ENCODE measurements at regions not wholly inside any gene's neighbourhood (a gene's known extent, or its start where the extent isn't known, plus 50 kb on each side); places are given as distances from the start of the nearest gene placed in this dataset.
A peak's percentile ranks its signal among the peaks of the same experiment; 100 is the strongest.

DNA sequence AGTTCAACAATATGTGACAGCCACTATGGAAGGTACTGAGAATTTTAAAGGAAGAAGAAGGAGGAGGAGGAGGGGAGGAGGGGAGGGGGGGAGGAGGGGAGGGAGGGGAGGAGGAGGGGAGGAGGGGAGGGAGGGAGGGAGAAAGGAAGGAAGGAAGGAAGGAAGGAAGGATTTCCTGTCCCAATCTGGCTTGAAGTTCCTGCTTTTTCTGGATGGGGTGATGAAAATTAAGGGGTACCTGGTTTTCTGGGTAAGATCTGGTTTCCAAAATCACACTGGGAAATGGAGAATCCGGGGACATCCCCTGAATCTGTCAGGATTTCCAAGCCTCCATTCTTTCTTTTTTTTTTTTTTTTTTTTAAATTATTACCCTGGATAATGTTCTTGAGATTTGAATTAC lies 271.8 kb downstream of the MTX2 start:
- DNase-seq (ENCODE audit: low read depth): no peak

DNA sequence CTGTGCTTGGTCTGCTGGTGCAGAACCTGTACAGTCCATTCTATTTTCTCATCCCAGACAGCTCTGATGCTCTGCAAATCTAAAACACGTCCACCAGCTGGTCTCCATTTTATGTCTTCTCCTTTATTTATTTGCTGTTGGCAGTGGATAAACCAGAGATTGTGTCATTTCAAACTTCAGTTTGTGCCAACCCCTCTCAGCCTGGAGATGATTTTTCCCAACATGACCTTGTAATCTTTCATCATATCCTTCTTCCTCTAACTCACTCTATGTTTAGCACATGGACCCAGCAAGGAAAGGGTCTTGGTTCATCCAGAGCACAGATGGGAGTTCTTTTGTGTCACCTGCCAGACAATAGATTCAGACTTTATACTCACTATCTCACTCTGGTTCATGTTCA lies 273.2 kb downstream of the MTX2 start:
- DNase-seq (ENCODE audit: low read depth): no peak

DNA sequence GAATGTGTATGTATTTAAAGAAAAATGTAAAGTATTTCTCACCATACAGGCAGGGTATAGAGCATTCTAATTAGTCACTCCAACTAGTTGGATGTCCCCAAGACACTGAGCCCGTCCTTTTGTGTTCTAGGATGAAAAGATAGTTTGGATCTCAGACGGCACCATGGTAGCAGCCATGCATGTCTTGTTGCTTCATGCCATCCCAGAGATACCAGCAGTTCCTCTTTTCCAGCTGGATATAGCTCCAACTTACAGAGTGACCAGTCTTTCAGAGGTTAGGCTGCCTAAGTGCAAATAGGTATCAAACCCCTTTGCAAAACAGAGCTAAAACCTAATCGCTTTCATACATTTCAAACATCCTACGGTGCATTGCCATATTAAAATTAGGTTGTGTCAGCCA lies 275.3 kb downstream of the MTX2 start:
- DNase-seq (ENCODE audit: low read depth): no peak

DNA sequence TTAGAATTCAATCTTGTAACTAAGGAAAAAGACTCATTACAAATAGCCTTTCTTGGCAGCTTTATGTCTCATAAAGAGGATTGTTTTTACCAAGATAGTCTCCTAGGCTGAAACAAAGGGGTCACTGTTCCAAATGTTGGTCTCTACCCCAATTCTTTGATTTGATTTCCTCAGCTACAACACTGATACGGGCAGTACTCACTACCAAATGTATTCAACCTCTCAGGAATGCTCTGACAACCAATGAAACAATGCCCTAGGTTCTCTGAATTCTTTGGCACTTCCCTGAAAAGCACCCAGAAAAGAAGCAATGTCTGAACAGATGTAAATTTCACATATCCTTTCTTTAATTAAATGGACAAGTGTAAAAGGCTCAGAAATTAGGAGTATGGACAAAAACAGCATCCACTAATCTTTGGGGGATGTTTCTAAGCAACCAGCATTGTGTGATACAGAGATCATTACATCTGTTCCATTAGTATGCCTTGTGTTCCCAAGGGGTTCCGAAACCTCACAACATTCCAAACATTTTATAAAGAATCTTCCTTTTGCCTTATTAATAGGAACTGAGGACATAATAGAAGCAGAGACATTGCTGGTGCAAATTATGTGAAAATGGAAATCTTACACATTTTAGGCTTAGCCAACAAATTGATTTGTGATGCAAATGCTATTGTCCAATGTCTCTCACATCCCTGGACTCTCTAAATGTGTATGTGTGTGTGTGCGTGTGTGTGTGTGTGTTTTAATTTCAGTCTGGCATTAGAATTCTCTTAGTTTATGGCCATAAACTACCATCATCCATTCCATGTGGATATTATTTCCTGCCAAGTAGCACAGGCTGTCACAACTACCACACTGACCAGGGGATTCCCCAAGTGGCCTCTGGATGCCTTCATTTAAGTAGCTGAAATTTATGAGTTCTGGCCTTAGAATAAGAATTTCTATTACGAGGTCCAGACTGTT lies 276.0 kb downstream of the MTX2 start:
- no peak for DNase-seq (ENCODE audit: low read depth)

DNA sequence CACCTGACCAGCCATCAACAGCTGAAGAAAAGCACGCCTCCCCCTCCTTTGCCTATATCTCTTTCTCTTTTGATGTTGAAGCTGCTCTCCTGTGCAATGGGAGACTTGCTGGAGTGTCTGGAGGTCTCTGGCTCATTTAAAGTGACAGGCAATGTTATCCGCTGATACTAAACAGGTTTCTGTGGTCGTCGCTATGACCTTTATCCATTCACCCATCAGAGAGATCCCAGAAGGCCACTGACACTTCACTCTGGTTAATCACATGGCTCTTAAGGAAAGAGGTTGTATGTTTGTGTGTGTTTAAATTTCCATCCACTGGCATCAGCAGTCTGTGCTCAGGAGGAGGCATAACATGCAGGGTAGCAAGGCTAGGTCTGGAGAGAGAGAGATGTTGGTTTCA lies 277.3 kb downstream of the MTX2 start:
- no peak for DNase-seq (ENCODE audit: low read depth)

DNA sequence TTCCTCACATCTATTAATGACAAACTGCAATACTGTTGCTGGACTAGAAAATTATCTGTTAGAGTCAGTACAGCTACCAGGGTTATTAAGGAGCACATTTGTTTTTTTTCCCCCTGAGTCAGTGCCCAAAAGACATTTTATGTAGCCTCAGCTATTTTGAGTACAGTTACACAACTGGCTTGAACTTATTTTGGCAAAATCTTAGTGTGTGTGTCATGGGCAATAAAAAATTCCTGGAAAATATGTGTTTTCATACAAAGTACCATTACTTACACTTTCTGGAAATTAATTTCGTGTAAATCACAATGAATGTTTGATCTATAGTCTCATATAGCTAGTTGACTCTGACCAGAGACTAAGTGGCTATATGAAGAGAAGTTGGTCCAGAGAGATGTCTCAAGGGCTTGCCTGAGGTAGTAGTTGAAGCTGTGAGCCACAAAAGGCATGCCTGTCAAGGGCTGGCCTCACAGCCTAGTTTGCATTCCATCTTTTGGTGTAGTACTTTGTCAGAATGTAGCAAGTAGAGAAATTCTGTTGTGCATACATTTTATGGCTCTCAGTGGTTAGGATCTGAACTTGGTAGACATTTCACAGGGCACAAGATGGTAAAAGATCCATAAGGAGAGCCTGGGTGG lies 283.4 kb downstream of the MTX2 start:
- peak; percentile 84 for DNase-seq (ENCODE audit: low read depth)

DNA sequence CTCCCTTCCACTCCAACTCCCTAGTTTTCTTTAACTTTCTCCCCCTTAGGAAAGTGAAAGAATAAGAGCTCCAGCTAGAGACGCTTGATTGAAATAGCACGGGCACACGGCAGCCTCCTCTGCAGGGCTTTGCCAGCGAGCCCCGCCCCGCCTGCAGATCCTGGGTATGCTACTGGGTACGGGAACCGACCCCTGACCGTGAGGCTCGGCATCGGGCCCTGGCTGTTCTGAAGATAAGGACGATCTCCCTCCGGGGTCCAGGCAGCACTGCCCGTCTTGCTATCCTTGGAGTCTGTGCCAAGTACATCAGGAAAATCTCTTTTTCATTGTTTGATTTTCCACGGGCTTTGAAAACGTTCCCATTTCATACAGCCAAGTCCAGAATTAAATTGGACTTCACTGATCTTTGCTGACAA lies 284.5 kb downstream of the MTX2 start:
- no peak for DNase-seq (ENCODE audit: low read depth)

DNA sequence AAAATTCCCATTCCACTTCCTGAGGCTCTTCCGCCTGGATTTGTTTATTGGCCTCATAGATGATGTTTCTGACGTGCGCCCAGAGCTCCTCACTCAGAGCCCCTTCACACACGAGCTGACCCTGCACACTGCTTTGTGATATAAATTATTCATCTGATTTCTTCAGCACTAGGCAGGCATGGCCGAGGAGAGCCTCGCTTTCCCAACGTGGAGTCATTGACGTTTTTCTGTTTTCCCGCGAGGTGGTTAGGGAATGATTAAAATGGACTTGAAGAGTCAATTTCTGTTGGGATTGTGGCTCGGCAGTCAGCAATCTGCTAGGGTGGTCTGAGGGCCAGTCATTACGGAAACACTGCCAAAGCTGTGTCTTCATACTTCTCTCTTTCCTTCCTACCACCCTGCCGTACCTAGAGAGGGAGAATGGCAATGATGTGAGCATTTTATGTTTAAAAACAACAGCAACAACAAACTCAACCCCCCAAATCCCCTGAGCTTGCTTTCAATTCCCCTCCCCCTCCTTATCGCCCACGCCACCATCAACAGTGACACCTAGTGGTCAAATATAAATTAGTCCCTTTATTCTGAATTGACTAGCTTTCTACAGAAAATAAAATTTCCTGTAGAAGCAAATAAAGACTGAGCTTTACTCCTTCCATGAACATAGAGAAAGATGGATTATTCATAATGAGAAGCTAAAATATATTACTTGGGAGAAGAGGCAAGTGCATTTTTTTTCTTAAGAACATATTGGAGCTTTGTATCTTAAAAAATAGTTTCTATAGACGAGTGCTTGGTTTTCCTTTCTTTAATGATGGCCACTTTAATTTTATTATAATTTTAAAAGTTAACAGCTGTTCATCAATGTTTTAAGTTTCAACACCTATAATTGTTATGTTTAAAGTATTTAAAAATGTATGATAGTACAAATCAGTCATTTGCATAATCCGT lies 285.1 kb downstream of the MTX2 start:
- DNase-seq (ENCODE audit: low read depth): no peak

DNA sequence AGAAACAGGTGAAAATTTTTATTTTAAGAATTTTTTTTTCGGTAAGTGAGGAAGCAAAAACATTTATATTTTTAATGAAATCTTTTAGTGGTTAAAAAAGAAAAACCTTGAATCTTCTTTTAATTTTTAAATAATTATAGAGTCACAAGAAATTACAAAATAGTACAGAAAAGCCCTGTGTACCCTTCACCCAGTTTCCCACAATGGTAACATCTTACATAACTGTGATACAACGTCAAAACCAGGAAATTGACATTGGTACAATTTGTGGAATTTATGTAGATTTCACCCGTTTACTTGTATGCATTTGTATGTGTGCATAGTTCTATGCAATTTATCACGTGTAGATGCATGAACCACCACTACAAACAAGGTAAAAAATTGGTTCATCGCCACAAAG lies 285.9 kb downstream of the MTX2 start:
- DNase-seq (ENCODE audit: low read depth): no peak

DNA sequence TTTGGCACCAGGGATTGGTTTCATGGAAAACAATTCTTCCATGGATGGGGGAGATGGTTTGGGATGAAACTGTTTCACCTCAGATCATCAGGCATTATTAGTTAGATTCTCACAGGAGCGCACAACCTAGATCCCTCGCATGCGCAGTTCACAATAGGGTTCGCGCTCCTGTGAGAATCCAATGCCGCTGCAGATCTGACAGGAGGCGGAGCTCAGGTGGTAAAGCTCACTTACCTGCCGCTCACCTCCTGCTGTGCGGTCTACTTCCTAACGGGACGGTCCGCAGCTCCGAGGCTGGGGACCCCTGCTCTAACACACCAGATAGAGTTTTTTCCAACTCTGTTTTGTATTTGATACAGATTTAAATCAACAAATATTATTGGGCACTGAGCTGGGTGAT lies 286.5 kb downstream of the MTX2 start:
- DNase-seq (ENCODE audit: low read depth): no peak

DNA sequence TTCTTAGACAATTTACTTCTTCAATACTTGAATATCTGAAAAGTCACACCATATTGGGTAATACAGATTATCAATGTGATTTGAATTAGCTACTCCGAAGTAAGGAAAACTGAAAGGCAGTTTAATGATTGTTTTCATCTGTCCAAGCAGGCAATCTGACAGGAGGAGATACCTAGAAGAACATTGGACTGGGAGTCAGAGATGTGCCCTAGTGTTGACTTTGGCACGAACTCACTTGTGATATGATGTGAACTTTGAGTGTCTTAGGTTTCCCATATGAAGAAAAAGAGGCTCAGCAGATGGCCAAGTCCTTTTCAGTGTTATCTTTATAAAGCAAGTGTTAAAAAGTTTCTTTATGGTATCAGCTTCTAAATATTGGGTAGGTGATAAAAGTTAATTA lies 287.1 kb downstream of the MTX2 start:
- DNase-seq (ENCODE audit: low read depth): no peak

DNA sequence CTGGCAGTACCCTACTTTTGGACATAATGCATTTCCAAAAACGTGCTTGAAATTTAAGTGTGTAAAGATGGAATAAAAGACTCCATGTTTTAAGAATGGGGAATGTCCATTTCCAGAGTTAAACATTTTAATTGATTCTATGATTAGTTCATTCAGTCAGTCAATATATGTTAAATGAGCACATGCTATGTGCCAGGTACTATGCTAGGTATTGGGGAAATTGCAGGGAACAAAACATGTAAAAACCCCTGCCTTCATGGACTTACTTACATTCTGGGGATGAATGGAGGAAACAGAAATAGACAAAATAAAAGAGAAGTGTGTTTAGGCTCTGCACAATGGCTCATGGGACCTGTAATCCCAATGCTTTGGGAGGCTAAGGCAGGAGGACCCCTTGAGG lies 288.6 kb downstream of the MTX2 start:
- no peak for DNase-seq (ENCODE audit: low read depth)

DNA sequence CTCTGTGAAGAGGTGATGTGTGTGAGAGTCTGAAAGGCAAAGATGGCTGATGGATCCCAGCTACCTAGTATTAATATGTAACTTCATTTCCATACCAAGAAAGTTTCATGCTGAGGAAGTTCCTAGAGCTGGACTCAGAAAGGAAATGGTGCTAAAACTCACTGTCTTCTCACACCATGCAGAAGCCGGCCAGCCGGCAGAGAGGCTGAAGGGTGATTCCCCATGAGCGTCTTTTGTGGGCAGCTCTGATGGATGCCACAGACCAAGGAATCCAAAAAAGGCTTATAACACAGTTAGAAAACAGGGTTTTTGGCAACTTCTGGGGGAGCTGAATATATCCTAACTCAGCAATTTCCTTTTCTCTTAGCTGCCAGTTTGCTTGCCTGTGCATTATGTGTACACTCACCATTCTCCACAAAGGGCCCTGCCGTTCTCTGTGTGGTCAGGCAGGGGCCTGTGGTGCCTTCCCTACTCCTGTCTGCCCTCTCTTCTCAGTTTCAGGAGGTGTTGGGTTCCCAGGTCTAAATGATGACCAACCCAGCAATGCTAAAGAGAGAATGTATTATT lies 289.4 kb downstream of the MTX2 start:
- DNase-seq (ENCODE audit: low read depth): no peak

DNA sequence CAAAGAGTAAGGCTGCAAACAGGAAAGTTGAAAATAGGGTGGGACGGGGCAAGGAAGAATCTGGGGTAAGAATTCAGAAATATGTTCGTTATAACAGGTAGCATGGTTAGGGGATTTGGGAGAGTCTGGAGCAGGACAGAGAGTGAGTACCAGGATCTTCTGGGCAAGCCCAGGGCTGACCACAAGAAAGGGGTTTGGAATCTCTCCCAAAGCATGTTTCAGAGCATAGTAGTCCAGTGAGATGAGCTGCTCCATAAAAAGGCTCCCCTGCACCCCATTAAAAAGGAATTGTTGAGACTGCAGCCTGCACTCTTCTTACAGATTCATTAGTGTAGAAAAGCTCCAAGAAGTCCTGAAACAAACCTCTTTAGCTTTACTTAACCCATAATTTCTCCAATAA lies 291.1 kb downstream of the MTX2 start:
- DNase-seq (ENCODE audit: low read depth): no peak

DNA sequence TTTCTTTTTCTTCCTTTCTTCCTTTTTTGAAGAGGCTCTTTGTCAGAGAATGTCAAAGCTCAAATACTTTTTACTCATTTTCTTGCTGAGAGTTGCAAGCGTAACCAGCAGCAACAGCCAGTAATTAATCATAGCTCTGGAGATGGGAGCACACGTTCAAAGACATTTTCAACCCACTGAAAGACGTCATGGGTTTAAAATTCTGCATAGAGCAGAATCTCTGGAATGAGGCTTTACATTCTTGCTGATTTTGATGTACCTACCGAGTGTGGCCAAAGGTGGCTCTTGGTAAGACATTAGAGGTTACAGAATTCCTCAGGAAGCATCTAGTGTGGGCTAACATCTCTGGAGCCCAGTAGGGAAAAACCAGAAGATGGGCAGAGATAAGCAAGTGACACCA lies 292.5 kb downstream of the MTX2 start:
- no peak for DNase-seq (ENCODE audit: low read depth)

DNA sequence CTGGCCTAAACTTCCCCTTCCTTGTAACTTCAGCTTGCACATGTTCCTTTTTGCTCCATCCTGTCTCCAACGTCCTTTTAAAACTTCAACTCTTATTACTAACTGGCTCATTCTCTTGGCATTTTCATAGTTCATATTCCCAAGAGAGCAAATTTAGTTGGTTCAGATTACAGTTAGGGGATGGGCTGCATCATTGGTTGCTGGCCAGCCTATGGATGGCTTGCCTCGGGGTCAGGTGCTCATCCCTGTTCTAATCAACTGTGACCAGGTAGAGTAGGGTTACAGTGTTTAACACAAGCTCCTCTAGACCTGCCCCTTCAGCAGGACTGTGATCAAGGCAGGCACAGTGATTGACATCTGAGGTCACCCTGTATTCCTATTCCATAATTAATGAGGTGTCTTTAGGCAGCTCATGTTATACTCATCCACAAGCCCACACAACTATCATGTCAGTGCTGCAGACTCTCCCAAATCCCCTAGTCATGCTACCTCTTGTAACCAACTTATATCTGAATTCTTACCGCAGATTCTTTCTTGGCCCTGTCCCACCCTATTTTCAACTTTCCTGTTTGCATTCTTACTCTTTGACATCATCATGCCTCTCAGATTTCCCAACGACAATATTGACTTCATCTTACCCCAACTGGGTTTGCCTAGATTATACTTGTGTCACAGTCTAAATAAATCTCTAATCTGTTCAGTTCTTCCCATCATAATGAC lies 293.3 kb downstream of the MTX2 start:
- DNase-seq (ENCODE audit: low read depth): no peak

DNA sequence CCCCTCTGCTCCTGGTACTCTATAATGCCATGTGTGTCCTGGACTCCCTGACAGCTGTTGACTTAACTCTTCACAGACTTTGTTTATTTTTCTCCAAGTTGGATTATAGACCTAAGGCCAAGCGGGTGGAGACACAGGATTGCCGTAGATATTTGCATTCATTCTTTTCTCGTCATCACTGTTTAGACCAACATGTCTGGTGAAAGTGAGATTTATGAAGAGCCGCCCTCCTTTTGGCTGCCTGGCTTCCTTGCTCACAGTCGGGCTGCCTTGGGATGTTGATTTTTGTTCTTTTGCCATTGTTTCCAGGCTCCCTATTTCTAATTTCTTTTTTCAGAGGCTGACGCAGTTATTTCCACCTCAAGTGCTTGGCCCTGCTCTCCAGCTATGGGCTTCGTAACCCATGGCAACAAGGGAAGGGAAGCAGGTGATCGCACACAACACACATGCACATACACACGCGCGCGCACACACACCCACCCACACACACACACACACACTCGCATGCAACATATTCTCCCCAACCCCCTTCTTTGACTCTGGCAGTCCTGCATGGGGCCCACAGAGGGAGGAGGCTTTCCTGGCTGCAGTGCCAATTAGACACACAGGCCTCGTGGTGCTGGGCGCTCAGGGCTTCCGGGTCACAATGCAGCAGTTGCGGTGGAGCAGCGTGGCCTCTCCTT lies 296.5 kb downstream of the MTX2 start:
- no peak for DNase-seq (ENCODE audit: low read depth)

DNA sequence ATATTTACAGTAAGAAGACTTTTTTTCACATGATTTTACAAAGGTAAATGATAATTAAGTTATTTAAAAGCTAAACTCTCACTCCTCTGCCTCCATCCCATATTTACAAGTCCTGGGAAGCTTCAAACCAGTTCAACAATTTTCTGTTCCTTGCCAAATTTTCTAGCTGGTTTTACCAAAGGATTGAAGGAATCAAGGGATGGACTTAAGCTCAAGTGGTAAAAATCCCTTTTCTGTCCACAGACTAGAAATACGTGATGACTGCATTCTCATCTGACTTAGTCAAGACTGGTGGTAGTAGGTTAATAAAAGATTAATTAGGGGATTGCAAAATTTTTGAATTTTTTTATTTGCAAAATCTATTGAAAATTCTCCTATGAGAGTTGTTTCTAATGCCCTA lies 297.3 kb downstream of the MTX2 start:
- DNase-seq (ENCODE audit: low read depth): no peak

DNA sequence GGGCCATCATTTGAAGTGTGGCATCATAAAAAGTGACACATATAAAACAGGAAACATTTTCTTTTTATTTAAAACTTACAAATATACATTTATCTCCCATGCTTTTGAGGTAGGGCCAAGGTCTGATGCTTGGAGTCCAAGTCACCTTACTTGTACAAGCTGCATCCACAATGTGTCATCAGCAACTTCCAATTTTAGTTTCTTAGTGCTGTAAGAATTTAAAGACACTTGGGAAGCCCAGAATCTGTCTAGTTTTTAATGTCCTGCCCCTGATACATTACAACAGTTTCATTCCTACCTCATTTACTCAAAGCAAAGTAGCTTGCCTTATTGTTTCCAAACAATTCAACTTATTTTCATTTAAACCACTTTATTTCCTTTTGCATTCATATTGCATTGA lies 297.7 kb downstream of the MTX2 start:
- no peak for DNase-seq (ENCODE audit: low read depth)

DNA sequence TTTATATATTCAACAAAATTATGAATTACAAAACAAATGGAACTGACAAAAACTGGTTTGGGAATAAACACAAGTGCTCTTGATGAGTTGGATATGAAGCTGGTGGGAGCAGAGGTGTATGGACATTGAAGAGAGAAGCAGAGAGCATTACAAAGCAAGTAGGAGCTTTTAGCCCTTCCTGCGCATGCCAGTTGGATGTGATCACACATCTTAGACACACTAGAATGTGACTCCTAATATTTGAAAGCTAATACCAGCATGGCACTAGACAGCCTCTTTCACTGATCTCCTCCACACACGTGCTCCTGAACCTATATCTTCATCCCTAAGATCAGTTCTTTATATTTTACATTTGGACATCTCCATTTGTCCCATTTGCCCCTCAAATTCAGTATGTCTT lies 298.1 kb downstream of the MTX2 start:
- no peak for DNase-seq (ENCODE audit: low read depth)

DNA sequence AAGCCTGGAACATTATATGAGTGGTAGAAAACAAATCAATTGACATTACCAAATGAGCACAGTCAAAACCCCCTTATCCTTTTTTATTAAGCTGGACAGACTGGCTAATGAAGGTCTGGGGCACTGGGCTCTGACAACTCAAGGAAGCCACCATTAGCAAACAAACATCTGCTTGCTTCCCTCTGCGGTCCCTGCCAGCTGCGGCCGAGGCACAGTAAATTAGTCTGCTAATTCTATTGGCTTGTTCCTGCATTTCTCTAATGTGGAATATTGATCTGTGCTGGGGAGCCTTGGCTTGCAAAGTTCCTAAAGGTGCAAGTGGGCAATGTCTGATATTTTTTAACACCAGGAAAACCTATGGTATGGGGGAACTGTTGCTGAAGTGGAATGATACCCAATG lies 300.3 kb downstream of the MTX2 start:
- no peak for DNase-seq (ENCODE audit: low read depth)
